ENCODE measurements at regions not wholly inside any gene's neighbourhood (a gene's known extent, or its start where the extent isn't known, plus 50 kb on each side); places are given as distances from the start of the nearest gene placed in this dataset.

GRCh38 chr17:51507444-51507843 is 247.1 kb downstream of the UTP18 start:
- TF ChIP-seq, protein P1, sequence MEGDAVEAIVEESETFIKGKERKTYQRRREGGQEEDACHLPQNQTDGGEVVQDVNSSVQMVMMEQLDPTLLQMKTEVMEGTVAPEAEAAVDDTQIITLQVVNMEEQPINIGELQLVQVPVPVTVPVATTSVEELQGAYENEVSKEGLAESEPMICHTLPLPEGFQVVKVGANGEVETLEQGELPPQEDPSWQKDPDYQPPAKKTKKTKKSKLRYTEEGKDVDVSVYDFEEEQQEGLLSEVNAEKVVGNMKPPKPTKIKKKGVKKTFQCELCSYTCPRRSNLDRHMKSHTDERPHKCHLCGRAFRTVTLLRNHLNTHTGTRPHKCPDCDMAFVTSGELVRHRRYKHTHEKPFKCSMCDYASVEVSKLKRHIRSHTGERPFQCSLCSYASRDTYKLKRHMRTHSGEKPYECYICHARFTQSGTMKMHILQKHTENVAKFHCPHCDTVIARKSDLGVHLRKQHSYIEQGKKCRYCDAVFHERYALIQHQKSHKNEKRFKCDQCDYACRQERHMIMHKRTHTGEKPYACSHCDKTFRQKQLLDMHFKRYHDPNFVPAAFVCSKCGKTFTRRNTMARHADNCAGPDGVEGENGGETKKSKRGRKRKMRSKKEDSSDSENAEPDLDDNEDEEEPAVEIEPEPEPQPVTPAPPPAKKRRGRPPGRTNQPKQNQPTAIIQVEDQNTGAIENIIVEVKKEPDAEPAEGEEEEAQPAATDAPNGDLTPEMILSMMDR (IDR thresholded peaks at IDR 0.05): no peak
- no peak for TF ChIP-seq POLR2A (IDR thresholded peaks at IDR 0.05)

All from uterus (tissue), 2 donors.